Stimulated activated CD4-positive, alpha-beta T cell treated with anti-CD3 and anti-CD28 coated beads, Interleukin-12 subunit alpha, Interleukin-12 subunit beta, amount 100 ng/mL, for 4 hours (primary cell): ENCODE measurements at regions not wholly inside any gene's neighbourhood (a gene's known extent, or its start where the extent isn't known, plus 50 kb on each side); places are given as distances from the start of the nearest gene placed in this dataset.
"Not testable (repeated sequence)": the region's sequence is repeated elsewhere in the genome, so short reads cannot be mapped to it uniquely, and the experiment has no call there.

Source experiments
- DNase-seq: peaks from one replicate; pipeline ENCODE4 v3.0.0-alpha.2; 2020

- no peak for DNase-seq
Observed at GRCh38 chr17:64723781-64724180, 61.7 kb upstream of the SMURF2 start.

GRCh38 chr17:64721556-64721955, 59.4 kb upstream of the SMURF2 start:
- not testable (repeated sequence) for DNase-seq

DNA sequence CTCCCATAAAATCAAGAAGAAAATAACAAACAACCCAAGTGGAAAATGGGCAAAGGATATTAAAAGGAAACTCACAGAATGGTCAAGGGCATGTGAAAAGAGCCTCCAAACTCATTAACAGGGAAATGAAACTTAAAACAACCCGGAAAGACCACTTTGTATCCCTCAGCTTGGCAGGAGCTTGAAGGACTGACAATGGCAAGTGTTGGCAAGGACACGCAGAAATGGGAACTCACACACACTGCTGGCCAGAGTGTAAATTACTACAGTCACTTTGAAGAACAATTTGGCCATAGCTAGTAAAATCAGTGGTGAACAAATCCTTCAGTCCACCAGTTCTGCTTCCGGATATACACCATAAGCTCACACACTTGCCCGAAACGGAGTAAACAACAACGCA, 58.1 kb upstream of the SMURF2 start:
- DNase-seq = not testable (repeated sequence)

DNA sequence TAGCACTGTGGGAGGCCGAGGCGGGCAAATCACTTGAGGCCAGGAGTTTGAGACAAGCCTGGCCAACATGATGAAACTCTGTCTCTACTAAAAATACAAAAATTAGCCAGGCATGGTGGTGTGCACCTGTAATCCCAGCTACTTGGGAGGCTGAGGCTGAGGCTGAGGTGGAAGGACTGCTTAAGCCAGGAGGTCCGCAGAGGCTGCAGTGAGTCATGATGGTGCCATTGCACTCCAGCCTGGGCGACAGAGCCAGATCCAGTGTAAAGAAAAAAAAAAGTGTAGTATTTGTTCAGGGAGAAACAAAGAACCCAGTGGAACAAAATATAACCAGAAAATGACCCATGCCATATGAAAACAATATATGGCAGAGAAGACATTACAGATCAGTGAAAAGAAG, 57.4 kb upstream of the SMURF2 start:
- DNase-seq = not testable (repeated sequence)

GRCh38 chr17:64718816-64719215, 56.7 kb upstream of the SMURF2 start:
- not testable (repeated sequence) for DNase-seq

GRCh38 chr17:64718058-64718457, 56.0 kb upstream of the SMURF2 start:
- DNase-seq = no peak

DNA sequence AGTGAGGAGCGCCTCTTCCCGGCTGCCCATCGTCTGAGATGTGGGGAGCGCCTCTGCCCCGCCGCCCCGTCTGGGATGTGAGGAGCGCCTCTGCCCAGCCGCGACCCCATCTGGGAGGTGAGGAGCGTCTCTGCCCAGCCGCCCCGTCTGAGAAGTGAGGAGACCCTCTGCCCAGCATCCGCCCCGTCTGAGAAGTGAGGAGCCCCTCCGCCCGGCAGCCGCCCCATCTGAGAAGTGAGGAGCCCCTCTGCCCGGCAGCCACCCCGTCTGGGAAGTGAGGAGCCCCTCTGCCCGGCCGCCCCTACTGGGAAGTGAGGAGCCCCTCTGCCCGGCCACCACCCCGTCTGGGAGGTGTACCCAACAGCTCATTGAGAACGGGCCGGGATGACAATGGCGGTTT, 54.4 kb upstream of the SMURF2 start:
- DNase-seq = not testable (repeated sequence)

GRCh38 chr17:64713786-64714185, 51.7 kb upstream of the SMURF2 start:
- not testable (repeated sequence) for DNase-seq

DNA sequence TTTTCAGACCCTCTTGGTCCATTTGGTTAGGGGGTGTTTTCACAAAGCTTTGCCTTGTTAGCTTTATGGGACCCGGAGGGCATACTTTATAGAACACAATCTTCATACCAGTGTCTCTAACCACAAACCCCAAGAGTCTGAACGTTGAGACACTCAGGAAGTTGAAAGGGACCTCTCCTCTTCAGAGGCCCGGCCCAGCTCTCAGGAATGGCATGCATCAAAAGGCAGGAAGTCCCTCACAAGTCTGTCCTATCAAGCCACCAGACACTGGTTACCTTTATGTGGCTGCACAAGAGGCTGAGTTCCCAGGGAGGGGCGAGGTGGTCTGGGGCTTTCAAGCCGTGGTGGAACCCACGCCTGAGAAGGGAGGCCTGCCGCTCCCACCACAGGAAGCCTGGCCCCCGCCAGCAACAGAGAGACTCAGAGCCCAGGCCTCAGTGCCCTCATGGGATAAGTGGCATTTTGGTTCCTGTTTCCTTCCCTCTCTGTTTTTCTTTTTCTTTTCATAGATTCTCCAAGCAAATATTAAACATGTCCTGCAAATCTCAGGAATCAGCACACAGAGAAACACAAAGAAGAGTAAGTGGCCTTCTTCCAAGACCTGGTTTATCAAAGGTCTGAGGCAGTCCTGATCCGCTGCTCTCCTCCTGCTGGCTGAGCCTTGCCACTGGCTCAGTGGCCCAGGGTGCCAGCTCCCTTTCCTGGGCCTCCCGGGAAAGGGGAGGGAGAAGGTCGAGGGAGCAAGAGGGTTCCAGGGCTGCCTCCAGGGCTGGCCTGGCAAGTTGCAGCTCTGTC, 50.6 kb upstream of the SMURF2 start:
- not testable (repeated sequence) for DNase-seq
